Left ventricle myocardium inferior (tissue), 1 donor: ENCODE measurements at regions not wholly inside any gene's neighbourhood (a gene's known extent, or its start where the extent isn't known, plus 50 kb on each side); places are given as distances from the start of the nearest gene placed in this dataset.

Source experiments
- DNase-seq: peaks from one replicate; pipeline ENCODE4 v3.0.0-alpha.2; 2020
- H3K27ac ChIP-seq: fragments of 200-600 bp; replicated peaks from 2 replicates; pipeline ENCODE4 v1.8.0; 2021
- H3K27me3 ChIP-seq: fragments of 200-600 bp; 2 replicates; pipeline ENCODE4 v1.8.0; 2021; ENCODE audit warnings: low read depth
- H3K36me3 ChIP-seq: fragments of 200-600 bp; 2 replicates; pipeline ENCODE4 v1.8.0; 2021
- H3K4me1 ChIP-seq: fragments of 200-600 bp; 2 replicates; pipeline ENCODE4 v1.8.0; 2021
- H3K4me3 ChIP-seq: fragments of 200-600 bp; 2 replicates; pipeline ENCODE4 v1.8.0; 2021; ENCODE audit warnings: mild to moderate bottlenecking, moderate library complexity
- H3K9me3 ChIP-seq: fragments of 200-600 bp; replicated peaks from 2 replicates; pipeline ENCODE4 v1.8.0; 2021
- intact Hi-C: fragments of 100-400 bp; cut with micrococcal nuclease; formaldehyde crosslinking; loops from one replicate; pipeline ENCODE4 v1.11.0; 2022
- TF ChIP-seq, protein P1 (sequence below): fragments of 200-600 bp; IDR thresholded peaks from 2 replicates; pipeline ENCODE4 v1.8.0; 2021; ENCODE audit warnings: antibody characterized with exemption, mild to moderate bottlenecking, borderline replicate concordance
- donor health status: DM: no; HTN: yes; CAD: no; lungs with severe emphysema.

DNA sequence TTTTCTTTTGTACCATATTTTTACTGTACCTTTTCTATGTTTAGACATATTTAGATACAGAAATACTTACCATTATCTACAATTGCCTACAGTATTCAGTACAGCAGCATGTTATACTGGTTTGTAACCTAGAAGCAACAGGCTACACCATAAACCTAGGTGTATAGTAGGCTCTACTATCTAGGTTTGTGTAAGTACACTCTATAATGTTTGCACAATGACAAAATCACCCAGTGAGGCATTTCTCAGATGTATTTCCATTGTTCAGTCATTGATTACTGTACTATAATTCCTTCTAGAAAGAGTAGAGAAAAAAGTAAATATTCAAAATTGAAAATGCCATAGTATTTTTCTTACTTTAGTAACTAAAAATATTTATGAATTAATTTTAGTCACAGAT, 490.1 kb upstream of the REG3G start:
- Histone ChIP-seq H3K27ac (no peak overlapping the region), H3K4me1 (no peaks in the 10 kb centered on the region), H3K36me3 (no peaks in the 10 kb centered on the region), H3K4me3 (no peak overlapping the region), H3K9me3 (peaks cover 4% of the 10 kb centered on the region), H3K27me3 (no peaks in the 10 kb centered on the region)
- TF ChIP-seq, protein P1, sequence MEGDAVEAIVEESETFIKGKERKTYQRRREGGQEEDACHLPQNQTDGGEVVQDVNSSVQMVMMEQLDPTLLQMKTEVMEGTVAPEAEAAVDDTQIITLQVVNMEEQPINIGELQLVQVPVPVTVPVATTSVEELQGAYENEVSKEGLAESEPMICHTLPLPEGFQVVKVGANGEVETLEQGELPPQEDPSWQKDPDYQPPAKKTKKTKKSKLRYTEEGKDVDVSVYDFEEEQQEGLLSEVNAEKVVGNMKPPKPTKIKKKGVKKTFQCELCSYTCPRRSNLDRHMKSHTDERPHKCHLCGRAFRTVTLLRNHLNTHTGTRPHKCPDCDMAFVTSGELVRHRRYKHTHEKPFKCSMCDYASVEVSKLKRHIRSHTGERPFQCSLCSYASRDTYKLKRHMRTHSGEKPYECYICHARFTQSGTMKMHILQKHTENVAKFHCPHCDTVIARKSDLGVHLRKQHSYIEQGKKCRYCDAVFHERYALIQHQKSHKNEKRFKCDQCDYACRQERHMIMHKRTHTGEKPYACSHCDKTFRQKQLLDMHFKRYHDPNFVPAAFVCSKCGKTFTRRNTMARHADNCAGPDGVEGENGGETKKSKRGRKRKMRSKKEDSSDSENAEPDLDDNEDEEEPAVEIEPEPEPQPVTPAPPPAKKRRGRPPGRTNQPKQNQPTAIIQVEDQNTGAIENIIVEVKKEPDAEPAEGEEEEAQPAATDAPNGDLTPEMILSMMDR = no peak
- no peak for DNase-seq
- intact Hi-C loops = no loop called here

DNA sequence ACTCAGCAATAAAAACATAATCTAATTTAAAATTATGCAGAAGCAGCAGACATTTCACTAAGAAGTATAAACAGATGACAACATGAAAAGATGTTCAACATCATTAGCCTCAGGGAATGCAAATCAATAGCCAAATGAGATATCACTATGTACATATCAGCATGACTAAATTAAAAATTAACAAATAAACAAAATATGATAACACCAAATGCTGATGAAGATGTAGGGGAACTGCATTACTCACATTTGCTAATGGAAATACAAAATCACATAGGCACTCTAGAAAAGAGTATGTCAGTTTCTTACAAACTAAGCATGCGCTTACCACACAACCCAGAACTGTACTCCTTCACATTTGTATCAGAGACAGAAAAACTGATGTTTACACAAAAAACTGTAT, 487.2 kb upstream of the REG3G start:
- no peaks in the 10 kb centered on the region for H3K36me3 ChIP-seq
- TF ChIP-seq, protein P1 = no peak
- intact Hi-C loops = no loop called here
- H3K27me3 ChIP-seq = no peaks in the 10 kb centered on the region
- no peak overlapping the region for H3K4me3 ChIP-seq
- no peak for DNase-seq
- H3K27ac ChIP-seq = no peak overlapping the region
- H3K9me3 ChIP-seq = peaks cover 29% of the 10 kb centered on the region
- H3K4me1 ChIP-seq = no peaks in the 10 kb centered on the region

DNA sequence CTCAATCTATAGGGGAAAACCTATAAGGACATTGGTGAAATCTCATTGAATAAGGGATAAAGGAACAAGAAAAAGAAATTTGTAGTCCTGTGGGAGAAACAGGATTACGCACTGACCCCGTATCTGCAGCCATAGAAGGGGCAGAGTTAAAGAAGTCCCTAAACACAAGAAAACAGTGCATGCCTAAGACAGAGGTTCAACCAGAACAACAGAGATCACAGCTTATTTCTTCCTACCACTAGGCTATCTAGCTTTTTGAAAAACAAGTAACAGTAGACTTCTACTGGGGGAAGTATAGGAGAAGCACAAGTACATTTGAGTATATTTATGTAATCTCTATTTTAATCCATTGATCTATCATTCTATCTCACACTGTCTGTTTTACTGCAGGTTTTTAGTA, 485.2 kb upstream of the REG3G start:
- intact Hi-C loops = no loop called here
- Histone ChIP-seq H3K27me3 (no peaks in the 10 kb centered on the region), H3K27ac (no peak overlapping the region), H3K4me3 (no peak overlapping the region), H3K36me3 (no peaks in the 10 kb centered on the region), H3K4me1 (no peaks in the 10 kb centered on the region), H3K9me3 (peaks cover 29% of the 10 kb centered on the region)
- TF ChIP-seq, protein P1 = no peak
- DNase-seq = no peak

DNA sequence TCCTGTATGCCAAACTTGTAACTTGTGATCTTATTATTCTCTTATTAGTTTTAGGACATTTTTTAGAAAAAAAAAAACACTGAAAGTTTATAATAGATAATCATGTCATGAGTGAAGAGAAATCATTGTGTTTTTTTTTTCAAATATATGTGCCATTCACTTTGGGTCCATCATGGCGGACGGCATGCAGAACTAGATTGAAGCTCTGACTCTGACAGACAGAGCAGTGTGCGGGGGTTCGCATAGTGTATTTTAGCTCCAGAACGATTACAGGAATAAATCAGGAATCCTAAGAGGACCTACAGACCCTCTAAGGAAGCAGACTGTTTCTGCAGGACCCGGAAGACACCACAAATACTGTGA, 484.4 kb upstream of the REG3G start:
- Histone ChIP-seq H3K4me1 (no peaks in the 10 kb centered on the region), H3K9me3 (peaks cover 29% of the 10 kb centered on the region), H3K4me3 (no peak overlapping the region), H3K27ac (no peak overlapping the region), H3K27me3 (no peaks in the 10 kb centered on the region), H3K36me3 (no peaks in the 10 kb centered on the region)
- TF ChIP-seq, protein P1 = no peak
- DNase-seq = no peak
- intact Hi-C loops = no loop called here

DNA sequence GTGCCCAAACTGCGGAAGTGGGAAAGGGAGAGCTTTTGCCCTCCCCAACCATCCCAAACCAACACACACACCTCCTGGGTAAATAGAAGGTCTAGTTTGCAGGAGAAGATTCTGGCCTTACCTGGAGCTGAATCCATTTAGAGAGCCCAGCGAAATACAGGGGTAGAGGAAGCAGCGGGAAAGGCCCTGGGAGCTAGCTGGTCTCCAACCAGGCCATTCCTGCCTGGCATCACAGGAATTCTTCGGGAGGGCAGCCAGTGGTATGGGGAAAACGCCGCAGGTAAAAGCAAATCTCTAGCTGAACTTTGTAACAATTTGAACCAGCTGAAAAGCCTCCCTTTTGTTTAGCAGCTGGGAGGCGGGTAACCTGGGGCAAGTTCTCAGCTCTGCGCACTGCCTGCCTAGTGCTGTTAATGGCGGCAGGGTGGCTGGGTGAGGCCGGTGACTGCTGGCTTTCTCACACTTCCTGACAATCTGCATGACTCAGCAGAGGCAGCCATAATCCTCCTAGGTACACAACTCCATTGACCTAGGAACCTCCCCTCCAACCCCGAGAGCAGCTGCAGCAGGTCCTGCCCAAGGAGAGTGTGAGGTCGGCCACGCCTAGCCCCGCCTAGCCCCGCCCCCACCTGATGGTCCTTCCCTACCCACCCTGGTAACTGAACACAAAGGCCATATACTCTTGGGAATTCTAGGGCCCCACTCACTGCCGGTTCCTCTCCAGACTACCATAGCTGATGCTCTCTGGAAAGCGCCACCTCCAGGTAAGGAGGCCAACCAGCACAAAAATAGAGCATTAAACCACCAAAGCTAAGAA, 483.8 kb upstream of the REG3G start:
- H3K9me3 ChIP-seq = peaks cover 29% of the 10 kb centered on the region
- H3K27ac ChIP-seq = no peak overlapping the region
- H3K27me3 ChIP-seq = no peaks in the 10 kb centered on the region
- intact Hi-C loops = no loop called here
- TF ChIP-seq, protein P1 = no peak
- no peak for DNase-seq
- no peaks in the 10 kb centered on the region for H3K36me3 ChIP-seq
- no peaks in the 10 kb centered on the region for H3K4me1 ChIP-seq
- H3K4me3 ChIP-seq = no peak overlapping the region
